ENCODE measurements at regions not wholly inside any gene's neighbourhood (a gene's known extent, or its start where the extent isn't known, plus 50 kb on each side); places are given as distances from the start of the nearest gene placed in this dataset.

DNA sequence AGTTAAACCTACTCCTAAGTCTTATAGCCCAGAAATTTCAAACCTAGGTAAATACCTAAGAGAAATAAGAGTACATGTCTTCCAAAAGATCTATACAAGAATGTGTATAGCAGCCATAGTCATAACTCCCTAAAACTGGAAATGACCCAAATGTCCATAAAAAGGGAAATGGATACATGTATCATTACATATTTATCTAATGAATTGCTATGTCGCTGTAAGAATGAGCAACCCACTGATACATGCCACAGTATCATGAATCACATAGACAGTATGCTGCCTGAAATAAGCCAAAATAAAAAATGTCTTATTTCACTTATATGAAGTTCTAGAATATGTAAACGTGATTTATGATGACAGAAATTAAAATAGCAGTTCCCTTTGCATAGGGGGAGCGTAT lies 679.5 kb downstream of the MAFB start:
- TF ChIP-seq, protein P1, sequence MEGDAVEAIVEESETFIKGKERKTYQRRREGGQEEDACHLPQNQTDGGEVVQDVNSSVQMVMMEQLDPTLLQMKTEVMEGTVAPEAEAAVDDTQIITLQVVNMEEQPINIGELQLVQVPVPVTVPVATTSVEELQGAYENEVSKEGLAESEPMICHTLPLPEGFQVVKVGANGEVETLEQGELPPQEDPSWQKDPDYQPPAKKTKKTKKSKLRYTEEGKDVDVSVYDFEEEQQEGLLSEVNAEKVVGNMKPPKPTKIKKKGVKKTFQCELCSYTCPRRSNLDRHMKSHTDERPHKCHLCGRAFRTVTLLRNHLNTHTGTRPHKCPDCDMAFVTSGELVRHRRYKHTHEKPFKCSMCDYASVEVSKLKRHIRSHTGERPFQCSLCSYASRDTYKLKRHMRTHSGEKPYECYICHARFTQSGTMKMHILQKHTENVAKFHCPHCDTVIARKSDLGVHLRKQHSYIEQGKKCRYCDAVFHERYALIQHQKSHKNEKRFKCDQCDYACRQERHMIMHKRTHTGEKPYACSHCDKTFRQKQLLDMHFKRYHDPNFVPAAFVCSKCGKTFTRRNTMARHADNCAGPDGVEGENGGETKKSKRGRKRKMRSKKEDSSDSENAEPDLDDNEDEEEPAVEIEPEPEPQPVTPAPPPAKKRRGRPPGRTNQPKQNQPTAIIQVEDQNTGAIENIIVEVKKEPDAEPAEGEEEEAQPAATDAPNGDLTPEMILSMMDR (IDR thresholded peaks at IDR 0.05), result no peak
- no peak for TF ChIP-seq POLR2A (IDR thresholded peaks at IDR 0.05)

Measured in body of pancreas (tissue), 4 donors.